ENCODE measurements at regions not wholly inside any gene's neighbourhood (a gene's known extent, or its start where the extent isn't known, plus 50 kb on each side); places are given as distances from the start of the nearest gene placed in this dataset.

- CTCF ChIA-PET = interaction anchor here (0.6 to 2.5 kb wide), 2 partner anchors 15 to 394 kb away, joined by 3 to 8 read pairs; no protein-coding TSS in a partner anchor
- no peaks in the 10 kb centered on the region for H3F3A ChIP-seq (replicated peaks; ENCODE audit: insufficient read depth)
- no CpG with 5 or more reads among the region's 5 CpGs for WGBS (ENCODE audit: low lambda C conversion rate)
- no peaks in the 10 kb centered on the region for H3K9me2 ChIP-seq
- H2AFZ ChIP-seq (ENCODE audit: low read depth) = no peak overlapping the region
- no peak overlapping the region; a peak in 1 of 4 replicates for H3K4me3 ChIP-seq (ENCODE audit: low read depth in 2 of 2, low read length in 1 of 2)
- H3K79me2 ChIP-seq (ENCODE audit: insufficient read depth) = no peaks in the 10 kb centered on the region
- H3K4me2 ChIP-seq = no peak overlapping the region
- TF ChIP-seq FOXJ3 (CRISPR knock-in tag; IDR thresholded peaks at IDR 0.05) = no peak
- no peak for DNase-seq
- H3K27ac ChIP-seq (ENCODE audit: low read depth in 2 of 2, low read length in 1 of 2) = no peak overlapping the region
- H3K9ac ChIP-seq = no peak overlapping the region
- H3K36me3 ChIP-seq (replicated peaks in 1 of 2; ENCODE audit: control insufficient read depth in 1 of 2, insufficient read depth in 2 of 2, low read length in 1 of 2) = no peaks in the 10 kb centered on the region
- H3K27me3 ChIP-seq (ENCODE audit: insufficient read depth) = no peaks in the 10 kb centered on the region
- POLR2A ChIA-PET = no interaction called here
- H3K4me1 ChIP-seq (ENCODE audit: control insufficient read depth in 1 of 2, insufficient read depth in 2 of 2, low read depth in 1 of 2, low read length in 1 of 2) = no peaks in the 10 kb centered on the region; a peak in 1 of 4 replicates
- H4K20me1 ChIP-seq (ENCODE audit: insufficient read depth) = no peaks in the 10 kb centered on the region
- no peaks in the 10 kb centered on the region; the same call in 1 of the 2 replicates for H3K9me3 ChIP-seq
Measured at GRCh38 chr15:37582852-37583251, 351.6 kb upstream of the TMCO5A start.

GRCh38 chr15:37586011-37586583 is 348.3 kb upstream of the TMCO5A start:
- no peak overlapping the region for H2AFZ ChIP-seq (ENCODE audit: low read depth)
- ChIA-PET CTCF (no interaction called here), POLR2A (no interaction called here)
- no peaks in the 10 kb centered on the region for H3F3A ChIP-seq (replicated peaks; ENCODE audit: insufficient read depth)
- no peaks in the 10 kb centered on the region for H3K79me2 ChIP-seq (ENCODE audit: insufficient read depth)
- 74% methylated on average over 10 of the region's 10 CpGs for WGBS (ENCODE audit: low lambda C conversion rate)
- H3K27me3 ChIP-seq (ENCODE audit: insufficient read depth) = no peaks in the 10 kb centered on the region
- H3K4me3 ChIP-seq (ENCODE audit: low read depth in 2 of 2, low read length in 1 of 2) = no peak overlapping the region
- TF ChIP-seq TCF12 (IDR thresholded peaks at IDR 0.05) = peak; percentile 41; the same call in 1 of the 2 replicates
- TF ChIP-seq RFX5 (IDR thresholded peaks at IDR 0.05; ENCODE audit: low read length) = no peak
- no peak overlapping the region for H3K9ac ChIP-seq
- no peak for DNase-seq
- H3K9me2 ChIP-seq = no peaks in the 10 kb centered on the region
- H3K4me2 ChIP-seq = no peak overlapping the region
- H3K36me3 ChIP-seq (replicated peaks in 1 of 2; ENCODE audit: control insufficient read depth in 1 of 2, insufficient read depth in 2 of 2, low read length in 1 of 2) = no peaks in the 10 kb centered on the region
- H3K27ac ChIP-seq (ENCODE audit: low read depth in 2 of 2, low read length in 1 of 2) = no peak overlapping the region
- no peaks in the 10 kb centered on the region; the same call in 1 of the 2 replicates for H3K9me3 ChIP-seq
- H3K4me1 ChIP-seq (ENCODE audit: control insufficient read depth in 1 of 2, insufficient read depth in 2 of 2, low read depth in 1 of 2, low read length in 1 of 2) = no peaks in the 10 kb centered on the region; a peak in 1 of 4 replicates
- no peaks in the 10 kb centered on the region for H4K20me1 ChIP-seq (ENCODE audit: insufficient read depth)

GRCh38 chr15:37586976-37587375 is 347.5 kb upstream of the TMCO5A start:
- H3K27ac ChIP-seq (ENCODE audit: low read depth in 2 of 2, low read length in 1 of 2) = no peak overlapping the region
- ChIA-PET POLR2A (no interaction called here), CTCF (no interaction called here)
- no peaks in the 10 kb centered on the region for H3F3A ChIP-seq (replicated peaks; ENCODE audit: insufficient read depth)
- TF ChIP-seq MEF2A (IDR thresholded peaks at IDR 0.05; ENCODE audit: borderline replicate concordance, low read depth) (no peak), RXRA (IDR thresholded peaks at IDR 0.05; ENCODE audit: borderline replicate concordance, low read depth) (no peak), FOSL2 (IDR thresholded peaks at IDR 0.05; ENCODE audit: borderline replicate concordance, low read depth) (no peak), FOXJ3 (CRISPR knock-in tag; IDR thresholded peaks at IDR 0.05) (no peak)
- H3K27me3 ChIP-seq (ENCODE audit: insufficient read depth) = no peaks in the 10 kb centered on the region
- DNase-seq = no peak
- H3K9me3 ChIP-seq = no peaks in the 10 kb centered on the region; the same call in 1 of the 2 replicates
- H3K36me3 ChIP-seq (replicated peaks in 1 of 2; ENCODE audit: control insufficient read depth in 1 of 2, insufficient read depth in 2 of 2, low read length in 1 of 2) = no peaks in the 10 kb centered on the region
- no peaks in the 10 kb centered on the region for H3K9me2 ChIP-seq
- no peak overlapping the region for H3K4me3 ChIP-seq (ENCODE audit: low read depth in 2 of 2, low read length in 1 of 2)
- H4K20me1 ChIP-seq (ENCODE audit: insufficient read depth) = no peaks in the 10 kb centered on the region
- no peaks in the 10 kb centered on the region for H3K79me2 ChIP-seq (ENCODE audit: insufficient read depth)
- H3K4me2 ChIP-seq = no peak overlapping the region
- no peak overlapping the region for H3K9ac ChIP-seq
- no peaks in the 10 kb centered on the region; a peak in 1 of 4 replicates for H3K4me1 ChIP-seq (ENCODE audit: control insufficient read depth in 1 of 2, insufficient read depth in 2 of 2, low read depth in 1 of 2, low read length in 1 of 2)
- no peak overlapping the region for H2AFZ ChIP-seq (ENCODE audit: low read depth)
- WGBS (ENCODE audit: low lambda C conversion rate) = 67% methylated on average over 7 of the region's 7 CpGs

Data from SK-N-SH (cell line).